ENCODE measurements at regions not wholly inside any gene's neighbourhood (a gene's known extent, or its start where the extent isn't known, plus 50 kb on each side); places are given as distances from the start of the nearest gene placed in this dataset.

GRCh38 chr13:40503966-40504591 is 162.4 kb downstream of the FOXO1 start:
- no peak overlapping the region for H3K4me3 Mint-ChIP-seq (ENCODE audit: unreplicated experiment)
- H3K9me3 Mint-ChIP-seq (ENCODE audit: unreplicated experiment) = peaks cover 4% of the 10 kb centered on the region
- H3K27me3 Mint-ChIP-seq (ENCODE audit: unreplicated experiment) = peaks cover 8% of the 10 kb centered on the region
- DNase-seq = no peak
- H3K36me3 Mint-ChIP-seq (ENCODE audit: unreplicated experiment) = no peaks in the 10 kb centered on the region
- H3K4me1 Mint-ChIP-seq (ENCODE audit: low read depth, unreplicated experiment) = no peaks in the 10 kb centered on the region
- TF ChIP-seq, protein P1, sequence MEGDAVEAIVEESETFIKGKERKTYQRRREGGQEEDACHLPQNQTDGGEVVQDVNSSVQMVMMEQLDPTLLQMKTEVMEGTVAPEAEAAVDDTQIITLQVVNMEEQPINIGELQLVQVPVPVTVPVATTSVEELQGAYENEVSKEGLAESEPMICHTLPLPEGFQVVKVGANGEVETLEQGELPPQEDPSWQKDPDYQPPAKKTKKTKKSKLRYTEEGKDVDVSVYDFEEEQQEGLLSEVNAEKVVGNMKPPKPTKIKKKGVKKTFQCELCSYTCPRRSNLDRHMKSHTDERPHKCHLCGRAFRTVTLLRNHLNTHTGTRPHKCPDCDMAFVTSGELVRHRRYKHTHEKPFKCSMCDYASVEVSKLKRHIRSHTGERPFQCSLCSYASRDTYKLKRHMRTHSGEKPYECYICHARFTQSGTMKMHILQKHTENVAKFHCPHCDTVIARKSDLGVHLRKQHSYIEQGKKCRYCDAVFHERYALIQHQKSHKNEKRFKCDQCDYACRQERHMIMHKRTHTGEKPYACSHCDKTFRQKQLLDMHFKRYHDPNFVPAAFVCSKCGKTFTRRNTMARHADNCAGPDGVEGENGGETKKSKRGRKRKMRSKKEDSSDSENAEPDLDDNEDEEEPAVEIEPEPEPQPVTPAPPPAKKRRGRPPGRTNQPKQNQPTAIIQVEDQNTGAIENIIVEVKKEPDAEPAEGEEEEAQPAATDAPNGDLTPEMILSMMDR (IDR thresholded peaks at IDR 0.05; ENCODE audit: partially characterized antibody, unreplicated experiment) = no peak
- no peak overlapping the region for H3K27ac Mint-ChIP-seq (ENCODE audit: unreplicated experiment)

GRCh38 chr13:40504641-40505040 is 161.8 kb downstream of the FOXO1 start:
- H3K4me3 Mint-ChIP-seq (ENCODE audit: unreplicated experiment) = no peak overlapping the region
- H3K4me1 Mint-ChIP-seq (ENCODE audit: low read depth, unreplicated experiment) = no peaks in the 10 kb centered on the region
- peaks cover 8% of the 10 kb centered on the region for H3K27me3 Mint-ChIP-seq (ENCODE audit: unreplicated experiment)
- H3K27ac Mint-ChIP-seq (ENCODE audit: unreplicated experiment) = no peak overlapping the region
- DNase-seq = no peak
- H3K36me3 Mint-ChIP-seq (ENCODE audit: unreplicated experiment) = no peaks in the 10 kb centered on the region
- TF ChIP-seq, protein P1 (IDR thresholded peaks at IDR 0.05; ENCODE audit: partially characterized antibody, unreplicated experiment) = no peak
- peaks cover 4% of the 10 kb centered on the region for H3K9me3 Mint-ChIP-seq (ENCODE audit: unreplicated experiment)

- peaks cover 8% of the 10 kb centered on the region for H3K27me3 Mint-ChIP-seq (ENCODE audit: unreplicated experiment)
- H3K27ac Mint-ChIP-seq (ENCODE audit: unreplicated experiment) = no peak overlapping the region
- no peaks in the 10 kb centered on the region for H3K36me3 Mint-ChIP-seq (ENCODE audit: unreplicated experiment)
Measured at GRCh38 chr13:40505196-40505595, 161.2 kb downstream of the FOXO1 start.

More at GRCh38 chr13:40505196-40505595, 161.2 kb downstream of the FOXO1 start:
- Mint-ChIP-seq H3K4me3 (ENCODE audit: unreplicated experiment) (no peak overlapping the region), H3K4me1 (ENCODE audit: low read depth, unreplicated experiment) (no peaks in the 10 kb centered on the region), H3K9me3 (ENCODE audit: unreplicated experiment) (peaks cover 4% of the 10 kb centered on the region)
- DNase-seq = no peak
- TF ChIP-seq, protein P1 (IDR thresholded peaks at IDR 0.05; ENCODE audit: partially characterized antibody, unreplicated experiment) = no peak

All from glutamatergic neuron (in vitro differentiated cells).